ENCODE measurements at regions not wholly inside any gene's neighbourhood (a gene's known extent, or its start where the extent isn't known, plus 50 kb on each side); places are given as distances from the start of the nearest gene placed in this dataset.

- TF ChIP-seq CTCF (conservative IDR thresholded peaks at IDR 0.05 in 1 of 2, IDR thresholded peaks at IDR 0.05 in 1 of 2; ENCODE audit: low read depth in 1 of 2, low read length in 2 of 2), result no peak
- TF ChIP-seq EZH2 (IDR thresholded peaks at IDR 0.05; ENCODE audit: low read length, missing control alignments), result no peak
Observed at GRCh38 chr6:119476024-119476423, 126.5 kb upstream of the MAN1A1 start.
